Glomerular visceral epithelial cell (primary cell): ENCODE measurements at regions not wholly inside any gene's neighbourhood (a gene's known extent, or its start where the extent isn't known, plus 50 kb on each side); places are given as distances from the start of the nearest gene placed in this dataset.

ENCODE experiments used
- DNase-seq: peaks from one replicate; pipeline ENCODE4 v3.0.0-alpha.2; 2016; ENCODE audit errors: extremely low spot score

GRCh38 chr6:66838764-66839163 lies 1131.7 kb upstream of the EYS start:
- no peak for DNase-seq

GRCh38 chr6:66825539-66825938 lies 1118.5 kb upstream of the EYS start:
- no peak for DNase-seq

GRCh38 chr6:66814156-66814555 lies 1107.1 kb upstream of the EYS start:
- DNase-seq, result no peak

GRCh38 chr6:66808771-66809170 lies 1101.7 kb upstream of the EYS start:
- DNase-seq, result no peak

GRCh38 chr6:66796987-66797386 lies 1090.0 kb upstream of the EYS start:
- no peak for DNase-seq

GRCh38 chr6:66788579-66788978 lies 1081.6 kb upstream of the EYS start:
- DNase-seq, result no peak

GRCh38 chr6:66772800-66773199 lies 1065.8 kb upstream of the EYS start:
- no peak for DNase-seq

- no peak for DNase-seq
Measured at GRCh38 chr6:66771626-66772025, 1064.6 kb upstream of the EYS start.

- no peak for DNase-seq
Measured at GRCh38 chr6:66751630-66752029, 1044.6 kb upstream of the EYS start.

- no peak for DNase-seq
Measured at GRCh38 chr6:66740346-66740745, 1033.3 kb upstream of the EYS start.

- DNase-seq, result no peak
Measured at GRCh38 chr6:66735106-66735890, 1028.3 kb upstream of the EYS start.

- DNase-seq, result no peak
Measured at GRCh38 chr6:66731310-66731709, 1024.3 kb upstream of the EYS start.

- DNase-seq, result no peak
Measured at GRCh38 chr6:66725670-66726069, 1018.6 kb upstream of the EYS start.

GRCh38 chr6:66717801-66718200 lies 1010.8 kb upstream of the EYS start:
- no peak for DNase-seq

GRCh38 chr6:66699385-66699784 lies 992.4 kb upstream of the EYS start:
- no peak for DNase-seq

GRCh38 chr6:66689608-66690007 lies 982.6 kb upstream of the EYS start:
- DNase-seq, result no peak

- DNase-seq, result no peak
Measured at GRCh38 chr6:66687611-66688140, 980.6 kb upstream of the EYS start.

- DNase-seq, result no peak
Measured at GRCh38 chr6:66675906-66676305, 968.9 kb upstream of the EYS start.

GRCh38 chr6:66664112-66664511 lies 957.1 kb upstream of the EYS start:
- no peak for DNase-seq

GRCh38 chr6:66662721-66663507 lies 955.9 kb upstream of the EYS start:
- DNase-seq, result no peak

- DNase-seq, result peak; percentile 22
Measured at GRCh38 chr6:66662196-66662595, 955.2 kb upstream of the EYS start.

GRCh38 chr6:66655420-66655819 lies 948.4 kb upstream of the EYS start:
- DNase-seq, result no peak

- DNase-seq, result no peak
Measured at GRCh38 chr6:66638518-66638917, 931.5 kb upstream of the EYS start.
